Upper lobe of right lung (tissue), 1 donor: ENCODE measurements at regions not wholly inside any gene's neighbourhood (a gene's known extent, or its start where the extent isn't known, plus 50 kb on each side); places are given as distances from the start of the nearest gene placed in this dataset.

ENCODE experiments used
- ATAC-seq: fragments of 200-7000 bp; cut with Tn5 transposase; one replicate; pipeline ENCODE4 v1.9.1; 2020; ENCODE audit warnings: mild to moderate bottlenecking, moderate library complexity
- DNase-seq: peaks from one replicate; pipeline ENCODE4 v3.0.0-alpha.2; 2020
- H3K27ac ChIP-seq: fragments of 200-600 bp; one replicate; pipeline ENCODE4 v1.8.0; 2022
- H3K27me3 ChIP-seq: fragments of 200-600 bp; one replicate; pipeline ENCODE4 v1.8.0; 2022; ENCODE audit warnings: mild to moderate bottlenecking
- H3K36me3 ChIP-seq: fragments of 200-600 bp; one replicate; pipeline ENCODE4 v1.8.0; 2022
- H3K4me1 ChIP-seq: fragments of 200-600 bp; one replicate; pipeline ENCODE4 v1.8.0; 2022
- H3K4me3 ChIP-seq: fragments of 200-600 bp; one replicate; pipeline ENCODE4 v1.8.0; 2022; ENCODE audit warnings: mild to moderate bottlenecking
- H3K9me3 ChIP-seq: fragments of 200-600 bp; one replicate; pipeline ENCODE4 v1.8.0; 2022
- intact Hi-C: fragments of 100-400 bp; cut with DNase I; formaldehyde crosslinking; loops from one replicate; pipeline ENCODE4 v1.11.0; 2022
- TF ChIP-seq, protein P1 (sequence below): fragments of 200-600 bp; IDR thresholded peaks from one replicate; pipeline ENCODE4 v1.8.0; 2022; ENCODE audit warnings: antibody characterized with exemption
- donor health status: DM: no; HTN: yes; CAD: no; lungs with severe emphysema.

DNA sequence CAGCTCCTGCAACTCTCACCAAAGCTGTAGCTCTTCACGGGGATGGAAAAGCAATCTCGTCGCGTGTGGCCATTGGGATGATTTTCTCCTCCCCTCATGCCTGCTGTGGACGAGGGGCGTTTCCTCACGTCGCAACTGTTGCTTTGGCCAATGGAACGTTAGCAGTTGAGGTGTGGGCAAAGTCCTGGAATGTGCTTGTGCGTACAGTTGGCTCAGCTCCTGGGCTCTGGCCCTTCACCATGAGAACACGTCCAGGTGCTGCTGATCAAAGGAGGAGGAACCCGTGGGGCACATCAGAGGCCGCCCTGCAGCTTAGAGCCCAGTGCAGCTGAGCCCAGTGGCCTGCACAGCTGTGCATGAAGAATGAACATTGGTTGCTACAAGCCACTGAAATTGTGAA, 186.1 kb downstream of the TJP1 start:
- TF ChIP-seq, protein P1, sequence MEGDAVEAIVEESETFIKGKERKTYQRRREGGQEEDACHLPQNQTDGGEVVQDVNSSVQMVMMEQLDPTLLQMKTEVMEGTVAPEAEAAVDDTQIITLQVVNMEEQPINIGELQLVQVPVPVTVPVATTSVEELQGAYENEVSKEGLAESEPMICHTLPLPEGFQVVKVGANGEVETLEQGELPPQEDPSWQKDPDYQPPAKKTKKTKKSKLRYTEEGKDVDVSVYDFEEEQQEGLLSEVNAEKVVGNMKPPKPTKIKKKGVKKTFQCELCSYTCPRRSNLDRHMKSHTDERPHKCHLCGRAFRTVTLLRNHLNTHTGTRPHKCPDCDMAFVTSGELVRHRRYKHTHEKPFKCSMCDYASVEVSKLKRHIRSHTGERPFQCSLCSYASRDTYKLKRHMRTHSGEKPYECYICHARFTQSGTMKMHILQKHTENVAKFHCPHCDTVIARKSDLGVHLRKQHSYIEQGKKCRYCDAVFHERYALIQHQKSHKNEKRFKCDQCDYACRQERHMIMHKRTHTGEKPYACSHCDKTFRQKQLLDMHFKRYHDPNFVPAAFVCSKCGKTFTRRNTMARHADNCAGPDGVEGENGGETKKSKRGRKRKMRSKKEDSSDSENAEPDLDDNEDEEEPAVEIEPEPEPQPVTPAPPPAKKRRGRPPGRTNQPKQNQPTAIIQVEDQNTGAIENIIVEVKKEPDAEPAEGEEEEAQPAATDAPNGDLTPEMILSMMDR, result no peak
- ATAC-seq (peak; percentile 88), DNase-seq (peak; percentile 71)
- intact Hi-C loops, result no loop called here
- H3K4me3 ChIP-seq, result no peak overlapping the region
- H3K9me3 ChIP-seq, result no peaks in the 10 kb centered on the region
- no peaks in the 10 kb centered on the region for H3K36me3 ChIP-seq
- no peaks in the 10 kb centered on the region for H3K27me3 ChIP-seq
- no peak overlapping the region for H3K27ac ChIP-seq
- H3K4me1 ChIP-seq, result no peaks in the 10 kb centered on the region

DNA sequence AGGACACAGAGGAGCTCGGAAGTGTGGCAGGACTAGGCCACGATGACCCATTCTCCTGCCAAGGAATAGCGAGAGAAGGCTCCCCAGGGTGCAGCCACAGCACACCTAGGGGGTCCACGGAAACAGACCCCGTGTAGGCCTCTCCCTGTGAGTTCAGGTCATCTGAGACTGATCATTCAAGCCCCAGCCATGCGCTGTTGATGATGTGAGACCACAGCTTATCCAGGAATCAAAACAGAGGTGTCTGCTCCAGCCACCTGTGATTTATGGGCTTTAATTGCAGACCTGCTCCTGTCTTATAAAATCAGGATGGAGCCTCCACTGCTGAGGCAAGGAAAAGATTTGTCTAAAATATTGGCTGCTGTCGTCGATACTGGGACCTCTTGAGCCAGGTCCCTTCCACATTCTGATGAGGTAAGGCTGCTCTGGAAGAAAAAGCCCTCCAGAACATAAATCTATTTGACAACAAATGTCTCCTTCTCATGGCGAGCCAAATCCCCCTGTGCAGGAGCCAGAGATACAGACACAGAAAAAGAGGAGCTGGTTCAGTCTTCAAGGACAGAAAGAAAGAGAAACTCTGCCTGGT, 186.7 kb downstream of the TJP1 start:
- DNase-seq (no peak), ATAC-seq (no peak)
- no peaks in the 10 kb centered on the region for H3K9me3 ChIP-seq
- H3K27ac ChIP-seq, result no peak overlapping the region
- no peaks in the 10 kb centered on the region for H3K27me3 ChIP-seq
- no peaks in the 10 kb centered on the region for H3K4me1 ChIP-seq
- TF ChIP-seq, protein P1, result no peak
- no peaks in the 10 kb centered on the region for H3K36me3 ChIP-seq
- intact Hi-C loops, result no loop called here
- no peak overlapping the region for H3K4me3 ChIP-seq

DNA sequence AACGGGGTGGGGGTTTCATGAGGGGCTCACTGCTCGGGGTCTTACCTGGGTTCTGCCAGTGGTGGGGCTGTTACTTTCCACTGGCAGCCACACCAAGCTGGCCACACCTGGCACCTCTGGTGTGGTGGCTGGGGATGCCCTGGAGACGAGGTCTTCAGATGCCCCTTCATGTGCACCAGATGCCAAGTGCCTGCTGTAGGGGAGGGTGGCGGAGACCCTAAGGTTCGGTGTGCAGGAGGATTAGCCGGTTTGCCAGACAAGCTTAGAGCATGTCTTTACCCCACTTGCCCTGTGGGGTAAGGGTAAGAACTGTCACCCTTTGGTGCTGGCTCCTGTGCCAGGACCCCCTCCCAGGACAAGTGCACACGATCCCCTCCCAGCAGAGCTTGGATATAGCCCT, 188.3 kb downstream of the TJP1 start:
- no peak for ATAC-seq
- H3K4me1 ChIP-seq, result no peaks in the 10 kb centered on the region
- H3K27ac ChIP-seq, result no peak overlapping the region
- intact Hi-C loops, result no loop called here
- no peak for DNase-seq
- no peak overlapping the region for H3K4me3 ChIP-seq
- TF ChIP-seq, protein P1, result no peak
- H3K27me3 ChIP-seq, result no peaks in the 10 kb centered on the region
- H3K36me3 ChIP-seq, result no peaks in the 10 kb centered on the region
- no peaks in the 10 kb centered on the region for H3K9me3 ChIP-seq

DNA sequence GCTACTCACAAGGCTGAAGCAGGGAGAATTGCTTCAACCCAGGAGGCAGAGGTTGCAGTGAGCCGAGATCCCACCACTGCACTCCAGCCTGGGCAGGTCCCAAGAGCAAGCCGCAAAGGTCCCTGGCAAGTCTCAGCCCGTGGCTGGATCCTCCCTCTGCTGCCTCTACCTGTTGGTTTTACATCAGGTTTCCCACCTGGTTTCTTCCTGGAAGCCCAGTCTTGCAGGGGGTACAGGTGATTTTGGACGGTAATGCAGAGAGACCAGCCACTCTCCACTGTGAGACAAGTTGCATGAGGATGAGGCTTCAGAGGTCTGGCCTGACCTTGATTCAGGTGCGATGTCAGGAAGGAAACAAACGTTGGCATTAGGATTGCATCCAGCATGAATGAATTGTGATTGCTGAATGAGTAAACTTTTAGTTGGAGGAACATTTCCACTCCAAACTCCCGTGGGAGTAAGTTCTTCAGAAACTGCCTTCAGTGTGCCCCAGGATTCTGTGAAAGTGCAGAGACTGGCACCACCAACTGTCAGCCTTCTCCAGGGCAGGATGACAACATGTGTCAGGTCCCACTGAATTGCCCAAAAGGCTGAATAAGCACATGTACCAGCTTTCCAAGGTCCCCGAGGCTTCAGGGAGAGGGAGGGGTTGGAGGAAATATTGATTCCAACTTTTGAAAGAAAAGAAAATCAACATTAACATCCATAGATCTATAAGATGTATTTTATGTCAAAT, 189.4 kb downstream of the TJP1 start:
- Histone ChIP-seq H3K9me3 (no peaks in the 10 kb centered on the region), H3K27ac (no peak overlapping the region), H3K4me1 (no peaks in the 10 kb centered on the region), H3K4me3 (no peak overlapping the region), H3K36me3 (no peaks in the 10 kb centered on the region), H3K27me3 (no peaks in the 10 kb centered on the region)
- DNase-seq (no peak), ATAC-seq (no peak)
- intact Hi-C loops, result no loop called here
- TF ChIP-seq, protein P1, result no peak

DNA sequence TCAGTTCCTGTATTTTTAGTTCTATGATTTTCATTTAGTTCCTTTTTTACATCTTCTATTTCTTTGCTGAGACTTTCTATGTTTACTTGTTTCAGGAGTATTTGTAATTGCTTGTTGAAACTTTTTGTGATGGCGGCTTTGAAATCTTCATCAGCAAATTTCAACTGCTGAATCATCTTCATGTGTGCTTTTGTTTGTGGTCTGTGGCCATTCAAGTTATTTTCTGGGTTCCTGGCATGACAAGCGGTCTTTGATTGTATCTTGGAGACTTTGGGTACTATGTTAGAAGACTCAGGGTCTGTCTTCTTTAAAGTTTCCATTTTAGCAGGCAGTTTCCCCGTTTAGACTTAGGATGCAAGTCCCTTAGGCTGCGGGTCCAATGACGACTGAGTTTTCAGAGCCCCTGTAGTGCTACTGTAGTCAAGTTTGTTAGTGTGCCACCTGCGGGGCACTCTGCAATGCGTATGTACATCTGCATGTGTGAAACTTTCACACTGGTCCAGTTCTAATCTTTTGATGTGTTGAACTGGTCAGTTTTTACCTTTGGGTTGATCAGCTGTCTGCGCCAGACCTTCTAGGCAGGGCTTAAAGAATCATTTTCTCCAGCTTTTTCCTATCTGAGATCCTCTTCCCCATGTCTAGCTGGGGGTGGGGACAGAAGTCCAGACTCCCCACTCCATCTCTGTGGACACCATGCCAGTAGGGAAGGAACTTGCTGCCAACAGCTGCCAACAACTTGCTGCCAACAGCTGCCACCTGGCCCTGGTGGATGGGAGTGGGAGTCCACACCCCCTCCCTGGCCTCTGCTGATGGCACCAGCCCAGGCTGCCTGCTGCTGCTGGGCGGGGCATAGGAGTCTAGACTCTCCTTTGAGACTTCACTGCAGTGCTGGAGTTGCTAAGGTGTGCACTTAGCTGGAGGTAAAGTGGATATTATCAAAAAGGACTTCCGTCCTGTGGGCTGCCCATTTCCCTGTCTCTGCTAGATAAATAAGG, 190.9 kb downstream of the TJP1 start:
- intact Hi-C loops, result no loop called here
- H3K27ac ChIP-seq, result no peak overlapping the region

More for the DNA sequence above, 190.9 kb downstream of the TJP1 start:
- Histone ChIP-seq H3K27me3 (no peaks in the 10 kb centered on the region), H3K36me3 (no peaks in the 10 kb centered on the region), H3K9me3 (no peaks in the 10 kb centered on the region), H3K4me3 (no peak overlapping the region), H3K4me1 (no peaks in the 10 kb centered on the region)
- TF ChIP-seq, protein P1, result no peak
- DNase-seq (peak; percentile 67), ATAC-seq (peak; percentile 73)
